GM13977 (cell line): ENCODE measurements at regions not wholly inside any gene's neighbourhood (a gene's known extent, or its start where the extent isn't known, plus 50 kb on each side); places are given as distances from the start of the nearest gene placed in this dataset.

Source experiments
- DNase-seq: peaks from one replicate; pipeline ENCODE4 v3.0.0; 2012; ENCODE audit warnings: low spot score
- CTCF ChIP-seq: IDR thresholded peaks from 2 replicates; pipeline ENCODE4 v1.5.1; 2012; ENCODE audit warnings: mild to moderate bottlenecking, control low read depth; ENCODE audit not compliant: insufficient read depth; ENCODE audit errors: extremely low read depth, missing control alignments
- in situ Hi-C: fragments of 300-500 bp; cut with MboI; formaldehyde crosslinking; loops from one replicate; pipeline ENCODE4 v1.12.0; 2022; ENCODE audit warnings: low sequenced_read_pairs, low pct_unique_long_range_greater_than_20kb, mixed read lengths, inconsistent platforms; ENCODE audit not compliant: unreplicated experiment

- no peak for TF ChIP-seq CTCF
- no peak for DNase-seq
- in situ Hi-C loops, result no loop called here
Observed at GRCh38 chr10:43926875-43927406, 278.3 kb upstream of the ZNF32 start.

- DNase-seq, result no peak
- in situ Hi-C loops, result no loop called here
- no peak for TF ChIP-seq CTCF
Observed at GRCh38 chr10:43926371-43926770, 277.7 kb upstream of the ZNF32 start.

GRCh38 chr10:43925793-43926192, 277.1 kb upstream of the ZNF32 start:
- DNase-seq, result no peak
- TF ChIP-seq CTCF, result no peak
- in situ Hi-C loops, result no loop called here

GRCh38 chr10:43923328-43923727, 274.6 kb upstream of the ZNF32 start:
- in situ Hi-C loops, result no loop called here
- TF ChIP-seq CTCF, result no peak

GRCh38 chr10:43922335-43923280, 273.9 kb upstream of the ZNF32 start:
- no peak for TF ChIP-seq CTCF
- DNase-seq, result no peak
- in situ Hi-C loops, result no loop called here

More at GRCh38 chr10:43923328-43923727, 274.6 kb upstream of the ZNF32 start:
- no peak for DNase-seq

GRCh38 chr10:43921881-43922280, 273.2 kb upstream of the ZNF32 start:
- TF ChIP-seq CTCF, result no peak
- DNase-seq, result no peak
- in situ Hi-C loops, result no loop called here
